ENCODE measurements at regions not wholly inside any gene's neighbourhood (a gene's known extent, or its start where the extent isn't known, plus 50 kb on each side); places are given as distances from the start of the nearest gene placed in this dataset.
A peak's percentile ranks its signal among the peaks of the same experiment; 100 is the strongest.
"Not testable (repeated sequence)": the region's sequence is repeated elsewhere in the genome, so short reads cannot be mapped to it uniquely, and the experiment has no call there.

DNA sequence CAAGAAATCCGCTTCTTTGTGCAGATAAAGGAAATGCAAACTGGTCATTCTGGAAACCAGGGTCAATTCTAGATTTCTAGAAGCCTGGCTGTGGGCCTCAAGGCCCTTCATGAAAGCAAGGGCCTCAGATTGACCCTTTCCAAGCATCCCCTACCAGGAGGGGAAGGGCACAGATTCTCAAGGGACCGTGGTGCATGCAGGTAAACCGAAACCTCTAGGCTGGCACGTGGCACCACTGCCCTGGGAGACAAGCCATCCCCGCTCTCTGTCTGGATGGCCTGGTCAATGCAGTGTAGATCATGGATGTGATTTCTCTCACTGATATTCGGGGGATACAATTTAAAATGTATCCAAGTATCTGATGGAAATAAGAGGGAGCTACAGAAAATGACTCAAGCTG lies 69.4 kb downstream of the TOMM20 start:
- no peak for DNase-seq

DNA sequence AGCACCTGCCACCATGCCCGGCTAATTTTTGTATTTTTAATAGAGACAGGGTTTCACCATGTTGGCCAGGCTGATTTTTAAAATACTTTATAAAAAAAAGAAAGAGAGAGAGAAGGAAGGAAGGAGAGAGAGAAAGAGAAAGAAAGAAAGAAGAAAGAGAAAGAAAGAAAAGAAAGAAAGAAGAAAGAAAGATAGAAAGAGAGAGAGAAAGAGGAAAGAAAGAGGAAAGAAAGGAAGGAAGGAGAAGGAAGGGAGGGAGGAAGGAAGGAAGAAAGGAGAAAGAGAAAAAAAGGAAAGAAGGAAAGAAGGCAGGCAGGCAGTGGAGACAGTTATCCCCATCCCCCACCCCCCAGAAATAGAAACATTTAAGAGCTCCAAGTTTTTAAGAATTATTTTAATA lies 69.9 kb downstream of the TOMM20 start:
- DNase-seq, result no peak

DNA sequence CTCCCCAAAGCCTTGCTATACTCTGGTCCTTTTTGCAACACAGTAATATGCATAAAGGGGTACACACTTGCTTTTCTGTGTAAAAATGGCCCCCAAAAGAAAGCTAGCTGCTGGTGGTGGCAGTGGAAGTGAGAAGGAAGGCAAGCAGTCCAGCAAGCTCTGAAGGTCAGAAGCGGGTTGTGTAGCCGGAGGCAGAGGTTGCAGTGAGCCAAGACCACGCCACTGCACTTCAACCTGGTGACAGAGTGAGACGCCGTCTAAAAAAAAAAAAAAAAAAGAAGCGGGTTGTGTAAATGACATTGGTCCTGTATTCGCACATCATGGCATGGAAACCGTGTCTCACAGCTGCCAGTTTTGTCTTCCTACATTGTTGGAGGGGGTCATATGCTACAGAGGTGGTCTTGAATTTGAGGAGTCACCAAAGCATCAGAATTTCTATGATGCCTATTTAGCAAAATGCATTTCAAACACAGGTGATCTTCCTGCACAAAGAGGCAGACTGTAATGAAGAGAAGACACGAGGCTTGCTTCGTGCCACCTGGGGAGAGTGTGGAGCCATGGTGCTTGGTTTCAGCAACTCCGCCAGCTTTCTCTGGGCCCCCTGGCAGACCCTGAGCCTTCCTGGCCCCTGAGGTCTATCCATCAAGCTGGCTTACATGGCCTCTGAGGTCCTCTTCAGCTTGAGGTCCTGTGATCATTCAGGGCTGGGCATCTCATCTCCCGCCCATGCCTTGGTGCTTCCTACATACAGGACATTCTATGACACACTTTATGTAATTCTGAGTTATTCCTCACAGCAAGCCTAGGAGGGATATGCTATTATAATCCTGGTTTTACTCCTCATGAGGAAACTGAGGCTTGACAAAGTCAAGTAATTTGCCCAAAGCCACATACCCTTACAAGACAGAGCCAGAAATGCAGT lies 71.0 kb downstream of the TOMM20 start:
- no peak for DNase-seq

DNA sequence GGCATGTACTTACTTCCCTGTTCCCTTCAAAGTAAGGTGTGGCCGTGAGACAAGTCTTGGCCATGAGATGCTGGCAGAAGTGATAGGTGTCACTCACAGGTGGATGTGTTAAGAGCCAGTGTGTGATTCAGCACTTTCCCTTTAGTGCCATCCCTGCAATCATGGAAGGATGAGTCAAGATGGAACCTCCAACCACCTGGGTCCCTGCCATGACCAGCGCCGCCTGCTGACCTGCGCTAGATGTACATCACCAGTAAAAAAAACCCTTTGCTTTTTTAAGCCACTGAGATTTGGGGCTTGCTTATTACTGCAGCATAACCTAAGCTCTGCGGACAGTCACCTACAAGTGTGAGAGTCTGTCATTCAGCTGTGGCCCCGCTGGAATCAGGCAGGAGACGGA lies 71.7 kb downstream of the TOMM20 start:
- no peak for DNase-seq

DNA sequence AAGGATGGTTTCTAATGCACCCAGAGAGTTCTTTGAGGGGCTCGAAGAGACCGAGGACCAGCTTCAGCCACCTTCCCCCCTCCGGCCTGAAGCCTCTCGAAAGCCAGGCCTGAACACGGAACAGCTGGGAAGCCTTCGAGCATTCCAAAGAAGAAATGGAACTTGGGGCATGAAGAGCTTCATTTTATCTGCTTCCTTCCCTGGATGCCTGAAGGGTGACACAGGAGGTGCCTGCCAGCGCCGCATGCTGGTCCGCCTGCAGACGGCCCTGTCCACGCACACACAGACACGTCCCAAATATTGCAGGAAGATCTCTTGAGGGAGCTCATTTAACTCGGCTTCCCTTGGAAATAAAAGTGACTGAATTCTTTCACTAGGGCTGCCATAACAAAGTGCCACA lies 73.7 kb downstream of the TOMM20 start:
- no peak for DNase-seq

DNA sequence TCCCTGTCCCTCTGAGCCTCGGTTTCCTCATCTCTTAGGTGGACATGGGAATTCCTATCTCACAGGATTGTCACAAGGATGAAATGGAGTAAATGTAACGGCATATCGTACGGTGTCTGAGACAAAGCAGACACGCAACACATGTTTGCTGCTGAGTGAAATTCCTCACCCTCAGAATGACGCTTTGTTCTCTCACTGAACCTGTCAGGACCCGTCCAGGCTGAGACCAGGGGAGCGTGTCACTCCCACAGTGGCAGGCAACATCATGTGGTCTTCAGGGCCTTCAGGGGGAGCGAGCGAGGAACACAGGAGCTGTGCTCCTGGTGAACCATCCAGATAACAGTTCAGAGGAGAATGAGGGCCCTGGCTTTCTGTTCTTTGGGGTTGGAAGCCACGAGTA lies 74.2 kb downstream of the TOMM20 start:
- DNase-seq, result no peak

DNA sequence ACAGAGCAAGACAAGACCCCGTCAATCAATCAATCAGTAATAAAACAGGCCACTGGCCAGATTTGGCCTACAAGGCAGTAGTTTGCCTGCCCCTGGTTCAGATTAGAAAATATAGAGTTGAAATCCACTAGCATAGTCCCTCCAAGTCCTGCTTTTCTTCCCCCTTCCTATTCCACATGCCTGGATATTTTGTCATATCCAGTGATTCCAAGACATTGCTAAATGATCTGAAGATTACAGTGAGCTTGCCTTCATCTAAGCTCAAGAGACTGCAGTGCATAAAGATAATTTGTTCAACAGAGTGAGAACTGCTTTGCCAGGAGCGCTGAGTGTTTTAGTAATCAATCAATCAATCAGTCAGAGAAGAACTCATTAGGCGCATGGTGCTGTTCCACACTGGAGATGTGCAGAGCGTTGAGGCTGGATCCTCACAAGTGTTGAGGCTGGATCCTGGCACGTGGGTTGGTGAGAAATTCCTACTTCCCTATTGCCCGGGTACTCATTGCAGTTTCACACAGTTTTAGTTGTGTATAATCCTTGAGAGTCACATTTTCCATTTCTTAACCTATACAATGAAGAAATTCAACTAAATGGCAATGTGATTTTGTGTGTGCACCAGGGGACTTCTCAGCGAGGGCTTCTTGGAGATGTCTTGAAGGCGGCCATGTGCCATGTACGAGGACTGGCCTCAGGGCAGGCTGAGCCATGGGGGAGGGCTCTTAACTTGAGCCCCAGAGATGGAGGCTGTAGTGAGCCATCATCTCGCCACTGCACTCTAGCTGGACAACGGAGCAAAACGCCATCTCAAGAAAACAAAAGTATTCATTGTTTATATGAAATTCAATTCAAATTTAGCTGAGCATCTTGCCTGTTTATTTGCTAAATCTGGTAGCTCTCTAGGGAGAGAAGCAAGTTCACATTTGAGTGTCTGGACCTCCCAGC lies 76.3 kb downstream of the TOMM20 start:
- no peak for DNase-seq

DNA sequence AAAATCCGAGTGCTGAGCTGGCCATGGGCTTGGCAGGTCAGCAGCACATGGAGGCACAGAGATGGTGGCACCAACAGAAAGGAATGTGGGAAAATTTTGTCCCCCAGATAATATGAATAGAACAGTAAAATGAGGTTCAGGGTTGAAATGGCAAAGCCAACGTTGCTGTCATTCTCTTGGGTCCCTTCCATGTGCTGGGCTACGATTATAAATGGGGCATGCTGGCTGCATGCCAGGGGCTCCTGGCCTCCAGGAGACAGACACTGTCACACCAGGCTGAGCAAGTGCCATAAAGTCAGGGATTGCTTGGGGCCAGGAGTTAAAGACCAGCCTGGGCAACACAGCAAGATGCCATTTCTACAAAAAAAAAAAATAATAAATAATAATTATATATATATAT lies 77.1 kb downstream of the TOMM20 start:
- peak; percentile 68 for DNase-seq

DNA sequence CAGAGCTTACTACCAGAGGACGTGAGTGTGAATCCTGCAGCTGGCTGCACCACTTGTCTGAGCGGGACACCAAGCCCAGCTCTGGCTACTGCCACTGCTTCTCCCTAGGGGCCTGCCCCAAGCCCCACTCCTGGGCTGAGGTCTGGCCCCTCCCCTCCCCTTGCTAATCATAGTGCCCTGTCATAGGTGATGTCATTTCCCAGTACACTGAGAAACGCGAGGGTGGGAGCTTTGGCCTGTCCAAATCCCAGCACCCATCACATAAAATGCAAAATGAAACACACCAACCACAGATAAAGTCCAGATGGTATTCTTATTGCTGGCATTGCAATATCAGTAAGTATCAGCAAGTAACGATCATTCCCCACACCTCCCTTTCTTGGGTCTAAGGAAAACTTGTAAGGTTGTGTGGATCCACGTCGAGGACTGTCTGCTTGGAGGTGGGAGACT lies 77.7 kb downstream of the TOMM20 start:
- DNase-seq, result peak; percentile 63

DNA sequence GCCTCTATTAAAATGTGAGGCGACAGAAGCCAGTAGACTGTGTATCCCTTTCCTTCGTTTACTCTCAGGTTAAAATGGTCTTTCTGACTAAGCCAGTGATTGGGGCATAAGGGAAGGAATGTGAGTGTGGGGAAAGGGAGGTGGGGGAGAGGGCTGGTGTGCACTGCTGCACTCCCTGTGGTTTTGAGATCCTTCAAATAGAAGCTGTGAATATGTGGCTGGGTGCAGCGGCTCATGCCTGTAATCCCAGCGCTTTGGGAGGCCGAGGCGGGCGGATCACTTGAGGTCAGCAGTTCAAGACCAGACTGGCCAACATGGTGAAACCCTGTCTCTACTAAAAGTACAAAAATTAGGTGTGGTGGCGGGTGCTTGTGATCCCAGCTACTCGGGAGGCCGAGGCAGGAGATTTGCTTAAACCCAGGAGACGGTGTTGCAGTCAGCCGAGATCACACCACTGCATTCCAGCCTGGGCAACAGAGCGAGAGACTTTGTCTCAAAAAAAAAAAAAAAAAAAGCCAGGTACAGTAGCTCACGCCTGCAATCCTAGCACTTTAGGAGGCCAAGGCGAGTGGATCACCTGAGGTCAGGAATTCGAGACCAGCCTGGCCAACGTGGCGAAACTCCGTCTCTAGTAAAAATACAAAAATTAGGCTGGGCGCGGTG lies 78.8 kb downstream of the TOMM20 start:
- DNase-seq, result not testable (repeated sequence)

DNA sequence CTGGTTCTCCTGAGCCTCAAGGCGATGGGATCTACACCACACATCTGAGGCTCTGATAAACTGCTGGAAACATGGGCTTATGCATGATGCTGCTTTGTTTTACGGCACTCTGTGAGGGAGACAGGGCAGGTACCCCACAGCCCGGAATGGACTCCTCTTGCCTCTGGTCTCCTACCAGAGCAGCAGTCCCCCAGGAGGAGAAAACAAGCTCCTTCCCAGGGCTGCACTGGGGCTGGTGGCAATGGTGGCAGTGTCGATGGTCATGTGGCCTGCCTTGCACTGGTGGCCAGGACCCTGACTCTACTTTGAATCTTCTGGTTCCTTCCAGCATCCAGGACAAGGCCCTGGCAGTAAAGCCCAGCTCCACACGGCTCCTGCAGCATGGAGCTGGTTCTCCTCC lies 79.4 kb downstream of the TOMM20 start:
- no peak for DNase-seq

DNA sequence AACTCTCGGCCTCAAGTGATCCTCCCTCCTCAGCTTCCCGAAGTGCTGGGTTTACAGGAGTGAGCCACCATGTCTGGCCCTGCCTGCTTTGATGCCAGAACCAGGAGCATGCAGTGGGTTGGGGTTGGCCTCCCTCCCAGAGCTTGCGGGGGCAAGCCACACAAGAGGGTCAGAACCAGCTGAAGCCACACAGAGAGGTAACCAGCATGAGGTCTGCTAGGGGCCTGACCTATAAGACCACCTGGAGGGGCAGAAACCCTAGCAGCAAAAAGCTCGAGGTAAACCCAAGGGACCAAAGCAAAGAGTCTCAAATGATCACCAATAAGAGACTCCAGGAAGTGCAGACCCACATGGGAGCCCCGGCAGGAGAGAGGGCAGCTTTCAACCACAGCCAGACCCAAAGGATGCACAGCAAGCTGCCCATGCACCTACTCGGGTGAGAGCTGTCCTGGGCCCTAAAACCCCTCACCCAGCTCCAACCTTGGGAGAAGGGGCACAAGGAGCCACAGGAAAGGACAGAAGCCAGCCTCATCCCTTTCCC lies 81.2 kb downstream of the TOMM20 start:
- no peak for DNase-seq

DNA sequence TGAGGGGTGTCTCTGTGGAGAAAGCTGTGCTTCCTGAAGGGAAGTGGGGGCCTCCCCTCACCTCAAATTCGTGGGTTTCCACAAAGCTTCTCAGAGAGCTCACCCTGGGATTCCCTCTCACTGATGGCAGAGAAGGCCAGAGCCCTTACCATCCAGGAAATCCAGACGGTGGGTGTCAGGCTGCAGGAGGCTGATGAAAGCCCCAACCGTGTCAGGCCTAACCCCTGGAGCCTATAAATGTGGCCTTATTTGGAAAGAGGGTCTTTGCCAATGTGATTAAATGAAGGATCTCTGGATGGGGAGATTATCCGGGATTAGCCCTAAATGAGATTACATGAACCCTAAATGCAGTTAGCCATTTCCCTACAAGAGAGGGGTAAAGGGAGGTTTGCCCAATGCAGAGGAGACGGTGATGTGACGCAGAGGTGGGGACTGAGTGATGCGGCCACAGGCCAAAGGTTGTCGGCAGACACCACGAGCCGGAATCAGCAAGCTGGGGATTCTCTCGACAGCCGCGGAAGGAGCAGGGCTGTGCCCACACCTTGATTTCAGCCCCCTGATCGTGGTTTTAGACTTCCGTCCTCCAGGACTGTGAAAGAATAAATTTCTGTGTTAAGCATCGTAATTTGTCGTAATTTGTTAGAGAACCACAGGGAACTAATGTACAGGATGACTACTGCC lies 82.6 kb downstream of the TOMM20 start:
- DNase-seq, result no peak

DNA sequence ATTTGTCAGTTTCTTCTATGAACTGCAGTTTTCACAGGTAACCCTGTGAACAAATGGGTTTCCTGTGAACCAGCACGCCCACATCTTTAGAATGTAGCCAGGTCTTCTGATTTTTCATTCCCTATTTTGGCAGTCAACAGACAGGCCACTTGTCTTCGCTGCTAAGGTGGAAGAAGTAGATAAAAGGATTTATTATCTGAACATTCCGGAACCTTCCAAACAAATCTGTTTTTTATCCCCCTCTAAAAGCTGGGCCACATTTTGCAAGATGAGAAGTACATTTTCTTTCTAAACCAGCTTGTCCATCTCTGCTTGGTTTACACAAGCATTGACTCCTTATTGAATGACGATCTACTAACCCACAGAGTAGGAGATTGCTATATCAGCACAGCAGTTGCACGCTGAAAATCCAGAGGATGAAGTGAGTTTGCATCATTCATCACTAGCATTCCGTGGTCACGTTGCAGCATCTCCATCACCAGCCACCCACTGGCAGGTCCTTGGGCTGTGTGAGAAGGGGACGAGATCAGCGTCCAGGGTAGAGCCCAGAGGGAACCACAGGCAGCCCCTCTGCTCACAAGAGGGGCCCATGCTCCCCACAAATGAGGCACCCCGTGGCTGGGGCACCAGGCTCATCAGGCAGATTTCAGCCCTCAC lies 83.5 kb downstream of the TOMM20 start:
- no peak for DNase-seq

DNA sequence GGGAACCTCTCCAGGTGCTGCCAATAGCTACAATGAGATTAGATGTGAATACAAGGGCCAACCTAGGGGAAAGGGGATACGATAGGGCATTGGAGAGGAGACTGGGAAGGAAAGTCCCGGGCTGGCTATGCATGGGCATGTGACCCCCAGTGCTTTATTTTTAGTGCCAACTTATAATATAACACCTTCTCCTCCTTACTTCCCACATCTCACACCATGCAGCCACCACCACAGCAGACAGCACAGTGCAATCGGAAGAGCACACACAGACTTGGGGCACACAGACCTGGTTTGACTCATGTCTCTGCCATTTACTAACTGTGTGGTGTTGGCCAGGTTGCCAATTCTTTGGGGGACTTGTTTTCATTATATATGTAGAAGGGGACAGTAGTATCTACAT lies 85.4 kb downstream of the TOMM20 start:
- DNase-seq, result no peak

DNA sequence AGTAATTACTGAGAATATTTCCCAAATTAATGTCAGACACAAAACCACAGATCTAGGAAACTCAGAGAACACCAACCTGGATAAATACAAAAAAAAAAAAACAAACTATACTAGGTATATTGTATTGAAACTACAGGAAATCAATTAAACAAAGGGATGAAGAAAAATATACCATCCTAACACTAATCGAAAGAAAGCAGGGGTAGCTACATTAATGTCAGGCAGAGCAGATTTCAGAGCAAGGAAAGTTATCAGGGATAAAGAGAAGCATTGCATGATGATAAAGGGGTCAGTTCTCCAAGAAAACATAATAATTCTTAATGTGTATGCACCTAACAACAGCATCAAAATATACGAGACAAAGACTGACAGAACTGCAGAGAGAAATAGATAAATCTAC lies 89.9 kb downstream of the TOMM20 start:
- DNase-seq, result no peak

DNA sequence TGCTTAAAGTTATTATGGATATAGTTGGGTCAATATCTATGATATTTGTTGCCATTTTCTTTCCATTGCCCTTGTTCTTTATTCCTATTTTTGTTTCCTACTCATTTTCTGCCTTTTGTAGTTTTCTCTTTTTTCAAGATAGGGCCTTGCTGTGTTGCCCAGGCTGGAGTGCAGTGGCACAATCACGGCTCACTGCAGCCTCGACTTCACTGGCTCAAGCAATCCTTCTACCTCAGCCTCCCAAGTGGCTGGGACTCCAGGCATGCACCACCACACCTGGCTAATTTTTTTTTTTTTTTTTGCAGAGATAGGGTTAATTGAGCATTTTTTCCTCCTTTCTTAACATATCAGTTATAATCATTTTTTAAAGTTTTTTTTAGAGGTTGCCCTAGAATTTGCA lies 92.7 kb downstream of the TOMM20 start:
- DNase-seq, result no peak

DNA sequence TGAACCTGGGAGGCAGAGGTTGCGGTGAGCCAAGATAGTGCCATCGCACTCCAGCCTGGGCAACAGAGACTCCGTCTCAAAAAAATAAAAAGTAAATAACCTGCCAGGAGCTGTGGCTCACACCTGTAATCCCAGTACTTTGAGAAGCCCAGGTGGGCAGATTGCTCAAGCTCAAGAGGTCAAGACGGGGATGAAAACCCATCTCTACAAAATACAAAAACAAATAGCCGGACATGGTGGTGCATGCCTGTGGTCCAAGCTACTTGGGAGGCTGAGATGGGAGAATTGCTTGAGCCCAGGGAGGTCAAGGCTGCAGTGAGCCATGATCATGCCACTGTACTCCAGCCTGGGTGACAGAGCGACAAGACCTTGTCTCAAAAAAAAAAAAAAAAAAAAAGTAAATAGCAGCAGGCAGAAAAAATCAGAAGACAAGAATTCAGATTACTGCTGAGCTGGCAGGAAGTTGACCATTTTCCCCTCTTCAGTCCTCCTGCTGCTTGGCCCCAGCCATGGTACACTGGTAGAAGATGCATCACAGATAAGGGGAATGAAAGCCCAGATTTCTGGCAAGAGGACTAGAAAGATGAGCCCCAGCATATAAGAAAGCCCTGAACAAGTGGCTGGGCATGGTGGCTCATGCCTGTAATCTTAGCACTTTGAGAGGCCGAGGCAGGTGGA lies 97.6 kb downstream of the TOMM20 start:
- DNase-seq, result no peak

DNA sequence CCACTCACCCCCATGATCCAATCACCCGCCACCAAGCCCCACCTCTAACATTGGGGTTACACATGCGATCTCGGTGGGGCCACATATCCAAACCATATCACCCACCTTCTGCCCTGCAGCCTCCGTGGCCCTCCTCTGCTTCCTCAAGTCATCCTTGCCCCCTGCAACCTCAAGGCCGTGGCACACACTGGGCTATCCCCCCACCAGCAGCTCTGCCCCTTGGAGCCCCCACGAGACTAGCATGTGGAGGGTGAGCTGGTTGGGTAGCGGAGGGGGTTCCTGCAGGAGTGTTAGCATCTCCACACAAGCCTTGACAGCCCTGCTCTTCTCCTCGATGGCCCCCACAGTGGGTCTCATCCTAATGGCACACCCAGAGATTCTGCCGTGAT lies 100.8 kb downstream of the TOMM20 start:
- DNase-seq, result no peak

DNA sequence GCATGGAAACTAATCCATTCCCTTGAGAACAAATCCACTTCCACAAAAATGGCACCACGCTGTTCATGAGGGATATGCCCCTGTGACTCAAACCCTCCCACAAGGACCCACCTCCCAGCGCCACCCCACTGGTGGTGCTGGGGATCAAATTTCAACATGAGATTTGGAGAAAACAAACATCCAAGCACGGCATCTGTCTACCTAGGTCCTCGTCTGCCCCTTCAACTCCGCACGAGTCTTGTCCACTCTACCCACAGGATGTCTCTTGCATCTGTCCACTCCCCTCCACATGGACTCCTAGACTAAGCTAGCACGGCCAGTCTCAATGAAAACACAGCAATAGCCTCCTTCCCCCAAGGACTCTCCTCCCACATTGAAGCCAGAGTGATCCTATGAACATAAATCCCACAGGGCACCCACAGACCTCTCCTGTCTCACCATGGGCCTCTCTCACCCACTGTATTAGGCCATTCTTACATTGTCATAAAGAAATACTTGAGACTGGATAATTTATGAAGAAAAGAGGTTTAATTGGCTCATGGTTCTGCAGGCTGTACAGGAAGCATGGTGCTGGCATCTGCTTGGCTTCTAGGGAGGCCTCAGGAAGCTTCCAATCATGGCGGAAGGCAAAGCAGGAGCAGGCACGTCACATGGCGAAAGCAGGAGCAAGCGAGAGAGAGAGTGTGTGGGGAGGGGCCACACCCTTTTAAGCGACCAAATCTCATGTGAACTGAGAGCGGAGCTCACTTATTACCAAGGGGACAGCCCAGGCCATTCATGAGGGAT lies 101.4 kb downstream of the TOMM20 start:
- no peak for DNase-seq
